Ovary (tissue), 3 donors: ENCODE measurements at regions not wholly inside any gene's neighbourhood (a gene's known extent, or its start where the extent isn't known, plus 50 kb on each side); places are given as distances from the start of the nearest gene placed in this dataset.
"Not testable (repeated sequence)": the region's sequence is repeated elsewhere in the genome, so short reads cannot be mapped to it uniquely, and the experiment has no call there.

Experiments used
- CTCF ChIP-seq, 3 donors: fragments of 450-650 bp in 2 of 3; fragments of 200-600 bp in 1 of 3; IDR thresholded peaks; one replicate each; pipeline versions ENCODE4 v1.5.1 to v1.8.0; 2016 to 2022; ENCODE audit warnings: antibody characterized with exemption in 3 of 3, mild to moderate bottlenecking in 1 of 3
- EP300 ChIP-seq: sonication (generic); formaldehyde crosslinking; IDR thresholded peaks from one replicate; pipeline ENCODE4 v1.6.1; 2017; ENCODE audit warnings: antibody characterized with exemption
- POLR2A ChIP-seq: fragments of 450-650 bp; IDR thresholded peaks from one replicate; pipeline ENCODE4 v1.6.1; 2017; ENCODE audit warnings: antibody characterized with exemption, mild to moderate bottlenecking, moderate library complexity
- donor health status: DM: no; HTN: no; CAD: no.

- not testable (repeated sequence) for TF ChIP-seq CTCF (IDR thresholded peaks at IDR 0.05); EP300; POLR2A
Observed at GRCh38 chr6:1478163-1478826, 88.9 kb downstream of the FOXF2 start.
